Vagina (tissue), 2 donors: ENCODE measurements at regions not wholly inside any gene's neighbourhood (a gene's known extent, or its start where the extent isn't known, plus 50 kb on each side); places are given as distances from the start of the nearest gene placed in this dataset.

Source experiments
- DNase-seq, 2 donors: peaks; one replicate each; pipeline ENCODE4 v3.0.0-alpha.2; 2017; ENCODE audit errors: extremely low spot score in 2 of 2
- H3K27ac ChIP-seq: fragments of 200-600 bp; sonication (generic); one replicate; pipeline ENCODE4 v1.5.1; 2019
- H3K27me3 ChIP-seq: fragments of 200-600 bp; sonication (generic); one replicate; pipeline ENCODE4 v1.5.1; 2019
- H3K36me3 ChIP-seq, 2 donors: fragments of 200-600 bp; sonication (generic); one replicate each; pipeline ENCODE4 v1.5.1; 2017 to 2019
- H3K4me1 ChIP-seq: fragments of 200-600 bp; sonication (generic); one replicate; pipeline ENCODE4 v1.5.1; 2019
- H3K4me3 ChIP-seq, 2 donors: fragments of 200-600 bp; sonication (generic); 1 replicate in 1 of 2; 2 replicates in 1 of 2; pipeline ENCODE4 v1.5.1; 2016 to 2019
- H3K9me3 ChIP-seq: fragments of 200-600 bp; sonication (generic); one replicate; pipeline ENCODE4 v1.5.1; 2019
- CTCF ChIP-seq, 3 experiments: fragments of 450-650 bp in 2 of 3; fragments of 200-600 bp in 1 of 3; sonication (generic) in 1 of 3; IDR thresholded peaks; one replicate each; pipeline ENCODE4 v1.5.1; 2017 to 2019; ENCODE audit warnings: antibody characterized with exemption in 3 of 3, mild to moderate bottlenecking in 2 of 3, moderate library complexity in 2 of 3
- POLR2A ChIP-seq, 2 donors: fragments of 450-650 bp; IDR thresholded peaks; one replicate each; pipeline ENCODE4 v1.6.1; 2017; ENCODE audit warnings: antibody characterized with exemption in 2 of 2, mild to moderate bottlenecking in 2 of 2, moderate library complexity in 2 of 2
- POLR2AphosphoS5 ChIP-seq, 2 donors: sonication (generic); formaldehyde crosslinking; IDR thresholded peaks; one replicate each; pipeline ENCODE4 v1.9.0; 2017; ENCODE audit warnings: antibody characterized with exemption in 2 of 2, mild to moderate bottlenecking in 2 of 2, low read depth in 1 of 2; ENCODE audit not compliant: insufficient read depth in 1 of 2
- intact Hi-C: fragments of 100-400 bp; cut with DNase I; formaldehyde crosslinking; loops from one replicate; pipeline ENCODE4 v1.15.1; 2023

- Histone ChIP-seq H3K9me3 (no peaks in the 10 kb centered on the region), H3K27ac (peak overlapping the region; percentile 36), H3K36me3 (no peaks in the 10 kb centered on the region), H3K27me3 (no peaks in the 10 kb centered on the region), H3K4me3 (no peak overlapping the region), H3K4me1 (peaks cover 35% of the 10 kb centered on the region)
- TF ChIP-seq POLR2AphosphoS5 (IDR thresholded peaks at IDR 0.05; ENCODE audit: insufficient read depth in 1 of 2, low read depth in 1 of 2): no peak
- no peak for TF ChIP-seq CTCF (IDR thresholded peaks at IDR 0.05)
- no peak for TF ChIP-seq POLR2A (IDR thresholded peaks at IDR 0.05)
- DNase-seq: no peak
- intact Hi-C loops: no loop called here
Observed at GRCh38 chr1:56190806-56191365, 388.5 kb downstream of the PLPP3 start.

GRCh38 chr1:56189946-56190805 lies 389.2 kb downstream of the PLPP3 start:
- H3K27ac ChIP-seq: no peak overlapping the region
- intact Hi-C loops: no loop called here

GRCh38 chr1:56189454-56189853 lies 389.9 kb downstream of the PLPP3 start:
- no peak overlapping the region for H3K4me3 ChIP-seq
- H3K9me3 ChIP-seq: no peaks in the 10 kb centered on the region
- no peak for TF ChIP-seq CTCF (IDR thresholded peaks at IDR 0.05)
- no peak for TF ChIP-seq POLR2A (IDR thresholded peaks at IDR 0.05)
- TF ChIP-seq POLR2AphosphoS5 (IDR thresholded peaks at IDR 0.05; ENCODE audit: insufficient read depth in 1 of 2, low read depth in 1 of 2): no peak
- no peak overlapping the region for H3K27ac ChIP-seq
- no peaks in the 10 kb centered on the region for H3K27me3 ChIP-seq
- H3K36me3 ChIP-seq: no peaks in the 10 kb centered on the region
- intact Hi-C loops: no loop called here
- H3K4me1 ChIP-seq: peaks cover 24% of the 10 kb centered on the region
- no peak for DNase-seq

More at GRCh38 chr1:56189946-56190805, 389.2 kb downstream of the PLPP3 start:
- peaks cover 31% of the 10 kb centered on the region for H3K4me1 ChIP-seq
- H3K27me3 ChIP-seq: no peaks in the 10 kb centered on the region
- H3K36me3 ChIP-seq: no peaks in the 10 kb centered on the region
- no peak overlapping the region for H3K4me3 ChIP-seq
- H3K9me3 ChIP-seq: no peaks in the 10 kb centered on the region
- no peak for DNase-seq
- TF ChIP-seq POLR2AphosphoS5 (IDR thresholded peaks at IDR 0.05; ENCODE audit: insufficient read depth in 1 of 2, low read depth in 1 of 2) (no peak), POLR2A (IDR thresholded peaks at IDR 0.05) (no peak), CTCF (IDR thresholded peaks at IDR 0.05) (no peak)

GRCh38 chr1:56188855-56189254 lies 390.5 kb downstream of the PLPP3 start:
- intact Hi-C loops: no loop called here
- no peak for DNase-seq
- H3K36me3 ChIP-seq: no peaks in the 10 kb centered on the region

More at GRCh38 chr1:56188855-56189254, 390.5 kb downstream of the PLPP3 start:
- no peaks in the 10 kb centered on the region for H3K27me3 ChIP-seq
- H3K9me3 ChIP-seq: no peaks in the 10 kb centered on the region
- TF ChIP-seq POLR2A (IDR thresholded peaks at IDR 0.05) (no peak), POLR2AphosphoS5 (IDR thresholded peaks at IDR 0.05; ENCODE audit: insufficient read depth in 1 of 2, low read depth in 1 of 2) (no peak), CTCF (IDR thresholded peaks at IDR 0.05) (no peak)
- H3K4me1 ChIP-seq: peaks cover 22% of the 10 kb centered on the region
- H3K27ac ChIP-seq: no peak overlapping the region
- no peak overlapping the region for H3K4me3 ChIP-seq
